ENCODE measurements at regions not wholly inside any gene's neighbourhood (a gene's known extent, or its start where the extent isn't known, plus 50 kb on each side); places are given as distances from the start of the nearest gene placed in this dataset.

GRCh38 chr2:20916604-20917286 is 93.8 kb upstream of the LDAH start (continued):
- TF ChIP-seq ATF2 (CRISPR knock-in tag; IDR thresholded peaks at IDR 0.05): 0 out of 2 replicates have a peak, but pooled peaks have one; percentile 18
- TF ChIP-seq KIAA2018 (CRISPR knock-in tag; IDR thresholded peaks at IDR 0.05; ENCODE audit: borderline replicate concordance): no peak
- TF ChIP-seq LCORL (IDR thresholded peaks at IDR 0.05): no peak
- TF ChIP-seq LCORL (CRISPR knock-in tag; IDR thresholded peaks at IDR 0.05): no peak
- no peak for TF ChIP-seq ZFP82 (CRISPR knock-in tag; IDR thresholded peaks at IDR 0.05; ENCODE audit: borderline replicate concordance)
- TF ChIP-seq SIN3A (IDR thresholded peaks at IDR 0.05; ENCODE audit: borderline replicate concordance, low read depth, low read length): no peak
- TF ChIP-seq SAP130 (CRISPR knock-in tag; IDR thresholded peaks at IDR 0.05; ENCODE audit: low read depth): peak; percentile 35; the same call in 1 of the 2 replicates
- no peak for TF ChIP-seq POGZ (CRISPR knock-in tag; IDR thresholded peaks at IDR 0.05)
- no peak for TF ChIP-seq RORA (CRISPR knock-in tag; IDR thresholded peaks at IDR 0.05)
- TF ChIP-seq ZNF605 (CRISPR knock-in tag; IDR thresholded peaks at IDR 0.05): peak; percentile 50; the same call in 1 of the 2 replicates
- TF ChIP-seq REL (CRISPR knock-in tag; conservative IDR thresholded peaks at IDR 0.05): no peak
- TF ChIP-seq ETS1 (CRISPR knock-in tag; IDR thresholded peaks at IDR 0.05): no peak
- peak; percentile 28 to 52; a peak in 1 of 4 replicates for TF ChIP-seq HMGXB4 (CRISPR knock-in tag; IDR thresholded peaks at IDR 0.05; ENCODE audit: borderline replicate concordance in 1 of 2, low read depth in 1 of 2)
- TF ChIP-seq FUBP1 (CRISPR knock-in tag; IDR thresholded peaks at IDR 0.05; ENCODE audit: borderline replicate concordance): no peak

Measured in HepG2 (cell line).